Fibroblast of the conjunctiva (primary cell): ENCODE measurements at regions not wholly inside any gene's neighbourhood (a gene's known extent, or its start where the extent isn't known, plus 50 kb on each side); places are given as distances from the start of the nearest gene placed in this dataset.

Experiments
- DNase-seq: peaks from one replicate; pipeline ENCODE4 v3.0.0-alpha.2; 2010; ENCODE audit warnings: low read depth

GRCh38 chr11:11039208-11039965 is 181.5 kb upstream of the ZBED5 start:
- peak; percentile 8 for DNase-seq

GRCh38 chr11:11038782-11039181 is 180.9 kb upstream of the ZBED5 start:
- DNase-seq: no peak

DNA sequence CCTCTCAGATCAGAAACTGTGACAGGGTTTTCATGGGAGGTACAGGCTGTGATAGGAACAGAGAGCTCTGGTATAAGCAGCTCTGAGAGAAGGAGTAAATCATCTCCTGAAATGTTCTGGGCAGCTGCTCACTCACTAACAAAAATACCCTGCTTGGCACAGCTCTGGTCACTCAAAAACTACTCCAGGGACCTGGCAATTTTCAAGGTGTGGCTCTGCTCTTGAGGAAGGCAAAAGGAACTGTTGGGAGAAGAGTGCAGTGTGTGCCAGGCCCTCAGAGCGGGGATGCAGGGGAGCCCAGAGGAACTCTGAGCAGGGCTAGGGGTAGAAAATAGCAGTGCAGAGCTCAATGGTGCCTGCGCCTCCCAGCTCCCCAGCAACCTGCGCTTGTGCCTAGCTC is 180.5 kb upstream of the ZBED5 start:
- DNase-seq: no peak

GRCh38 chr11:11036848-11037732 is 179.2 kb upstream of the ZBED5 start:
- peak; percentile 64 for DNase-seq

DNA sequence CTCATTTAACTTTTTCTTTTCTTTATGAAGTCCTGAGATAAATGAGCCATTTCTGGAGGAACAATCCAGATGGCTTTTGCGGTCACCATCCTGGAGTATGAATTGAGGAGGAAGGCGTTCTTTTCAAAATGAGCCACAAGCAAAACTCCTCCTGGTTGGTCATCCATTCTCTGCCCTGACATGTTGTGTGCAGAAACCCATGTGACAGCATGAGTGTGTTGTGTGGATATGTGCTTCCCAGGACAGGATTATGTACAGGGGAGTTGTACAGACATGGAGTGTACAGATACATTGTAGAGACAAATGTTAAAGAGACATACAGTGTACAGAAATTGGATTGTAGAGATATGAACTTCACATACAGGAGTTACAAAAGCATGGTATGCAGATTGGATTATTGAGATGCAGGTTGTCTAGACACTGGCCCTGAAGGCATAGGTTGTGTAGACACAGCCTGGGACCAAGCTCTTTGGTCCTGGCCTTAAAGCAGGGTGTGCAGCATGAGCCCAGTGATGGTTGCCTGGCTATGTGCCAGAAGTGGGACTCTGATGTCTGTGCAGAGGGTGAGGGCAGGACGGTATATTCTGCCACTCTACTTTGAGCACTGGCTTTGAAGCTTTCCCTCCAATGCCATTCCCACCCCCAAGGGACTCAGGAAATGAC is 178.5 kb upstream of the ZBED5 start:
- DNase-seq: no peak

DNA sequence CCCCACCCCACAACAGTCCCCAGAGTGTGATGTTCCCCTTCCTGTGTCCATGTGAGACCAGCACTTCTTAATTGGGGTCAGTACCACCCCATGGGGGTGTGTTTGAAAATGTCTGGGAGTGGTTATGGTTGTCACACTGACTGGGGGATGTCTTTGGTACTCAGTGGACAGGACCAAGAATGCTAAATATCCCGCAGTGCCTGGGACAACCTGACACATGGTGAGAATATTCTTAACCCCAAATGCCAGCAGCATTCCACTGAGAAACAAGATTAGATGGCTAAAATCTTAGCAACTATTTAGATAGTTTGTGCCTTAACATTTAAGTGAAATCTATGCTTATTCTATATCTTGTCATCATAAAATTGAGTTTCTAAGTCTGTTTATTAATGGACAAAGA is 177.5 kb upstream of the ZBED5 start:
- DNase-seq: no peak

GRCh38 chr11:11034476-11034875 is 176.6 kb upstream of the ZBED5 start:
- no peak for DNase-seq

GRCh38 chr11:11032066-11032465 is 174.2 kb upstream of the ZBED5 start:
- DNase-seq: no peak

DNA sequence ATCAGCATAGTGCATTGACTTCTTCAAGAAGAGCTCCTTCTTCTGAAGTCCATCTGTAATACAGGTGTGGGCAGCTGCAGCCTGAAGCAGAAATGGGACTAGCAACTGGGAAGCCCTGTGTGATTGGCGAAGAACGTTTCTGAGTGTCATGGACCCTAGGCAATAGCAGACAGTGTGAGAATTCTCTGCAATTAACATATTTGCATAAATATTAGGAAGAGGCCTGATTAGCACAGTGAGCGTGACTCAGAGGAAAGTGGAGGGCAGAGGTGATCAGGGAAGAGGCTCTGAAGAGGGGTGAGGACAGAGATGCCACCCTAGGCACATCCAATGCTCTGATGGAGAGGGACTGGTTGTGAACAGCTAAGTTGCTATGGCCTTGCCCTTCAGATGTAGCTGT is 171.2 kb upstream of the ZBED5 start:
- no peak for DNase-seq

DNA sequence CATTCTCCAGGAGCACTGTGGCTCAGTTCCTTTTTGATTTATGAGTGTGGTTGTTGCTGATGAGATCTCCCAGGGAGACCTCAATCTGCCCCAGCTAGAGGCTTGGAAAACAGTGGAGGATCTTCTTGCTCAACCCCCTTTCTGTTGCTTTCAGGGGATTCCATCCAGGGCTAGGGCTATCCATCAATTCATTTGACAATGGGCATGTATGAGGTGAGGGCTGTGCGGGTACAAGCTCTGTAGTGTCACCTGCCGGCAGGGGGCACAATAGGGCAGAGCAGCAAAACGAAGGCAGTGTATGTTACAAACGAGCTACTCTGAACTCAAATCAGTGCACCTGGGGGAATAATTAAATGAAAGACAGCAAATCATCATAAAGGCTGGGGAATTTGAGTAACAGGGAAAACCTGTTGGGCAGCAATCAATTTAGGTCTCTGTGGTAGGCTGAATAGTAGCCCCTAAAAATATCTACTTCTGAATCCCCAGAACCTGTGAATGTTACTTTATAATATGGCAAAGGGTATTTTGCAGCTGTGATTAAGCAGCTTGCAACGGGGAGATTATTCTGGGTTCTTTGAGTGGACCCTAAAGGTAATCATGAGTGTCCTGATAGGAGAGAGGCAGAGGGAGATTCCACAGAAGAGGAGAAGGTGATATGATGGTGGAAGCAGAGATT is 170.3 kb upstream of the ZBED5 start:
- DNase-seq: peak; percentile 38

GRCh38 chr11:11027288-11027687 is 169.4 kb upstream of the ZBED5 start:
- no peak for DNase-seq

GRCh38 chr11:11025087-11025486 is 167.2 kb upstream of the ZBED5 start:
- DNase-seq: no peak

DNA sequence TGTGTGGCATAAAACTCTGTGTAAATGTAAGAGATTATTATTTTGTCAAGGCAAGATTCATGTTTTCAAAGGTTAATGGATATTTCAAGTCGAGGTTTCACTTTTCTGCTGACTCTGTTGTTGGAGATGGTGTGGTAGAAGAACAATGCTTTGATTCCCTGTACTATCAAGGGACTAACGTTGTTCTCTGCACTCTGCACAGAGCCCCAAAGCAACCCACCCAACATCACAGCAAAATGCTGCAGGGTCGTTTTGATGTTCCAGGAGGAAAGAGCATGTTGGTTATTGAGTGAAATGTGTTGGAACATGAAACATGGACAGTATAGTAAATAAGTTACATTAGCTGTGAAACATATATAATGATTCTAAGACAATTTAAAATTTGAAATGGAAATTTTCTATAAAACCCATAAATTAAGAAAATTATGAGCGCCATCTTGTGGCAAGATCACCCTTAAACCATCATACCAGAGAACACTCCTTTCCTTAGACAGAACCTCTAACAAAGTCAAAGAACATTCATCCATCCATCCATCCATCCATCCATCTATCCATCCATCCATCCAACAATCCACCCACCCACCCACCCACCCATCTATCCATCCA is 164.4 kb upstream of the ZBED5 start:
- no peak for DNase-seq

GRCh38 chr11:11021563-11021962 is 163.7 kb upstream of the ZBED5 start:
- DNase-seq: no peak

DNA sequence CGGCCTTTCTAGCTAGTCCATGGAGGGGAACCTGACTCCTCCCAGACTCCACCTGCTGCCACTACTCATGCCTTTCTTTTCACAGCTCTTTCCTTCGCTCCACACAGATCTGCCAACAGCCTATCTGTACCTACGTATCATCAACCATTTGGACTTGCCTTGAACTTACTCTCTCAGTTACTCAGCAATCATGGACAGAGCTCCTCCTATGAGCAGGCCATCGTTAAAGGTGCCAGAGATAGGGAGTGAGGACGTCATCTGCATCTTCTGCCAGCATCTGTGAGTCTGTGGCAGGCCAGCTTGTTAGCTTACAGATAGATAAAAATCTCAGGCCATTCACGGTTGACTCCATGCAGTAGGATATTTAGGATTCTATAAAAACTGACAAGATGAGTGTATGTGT is 162.9 kb upstream of the ZBED5 start:
- DNase-seq: no peak

- DNase-seq: no peak
Observed at GRCh38 chr11:11020219-11020726, 162.4 kb upstream of the ZBED5 start.

DNA sequence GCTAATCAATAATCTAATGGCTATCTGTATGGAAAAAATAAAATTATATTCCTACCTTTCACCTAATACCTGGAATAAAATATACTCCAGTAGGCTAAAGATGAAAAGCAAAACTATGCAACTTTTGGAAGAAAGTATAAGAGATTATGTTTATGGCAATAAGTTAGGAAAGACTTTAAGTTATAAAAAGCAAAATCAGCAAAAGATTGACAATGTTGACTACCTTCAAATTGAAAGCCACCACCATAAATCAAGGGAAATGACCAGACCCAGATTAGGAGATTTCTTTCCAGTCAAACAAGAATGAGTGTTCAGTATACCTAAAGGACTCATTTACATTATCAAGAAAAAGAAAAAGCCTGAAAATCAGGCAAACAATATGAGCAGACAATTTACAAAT is 159.1 kb upstream of the ZBED5 start:
- no peak for DNase-seq

DNA sequence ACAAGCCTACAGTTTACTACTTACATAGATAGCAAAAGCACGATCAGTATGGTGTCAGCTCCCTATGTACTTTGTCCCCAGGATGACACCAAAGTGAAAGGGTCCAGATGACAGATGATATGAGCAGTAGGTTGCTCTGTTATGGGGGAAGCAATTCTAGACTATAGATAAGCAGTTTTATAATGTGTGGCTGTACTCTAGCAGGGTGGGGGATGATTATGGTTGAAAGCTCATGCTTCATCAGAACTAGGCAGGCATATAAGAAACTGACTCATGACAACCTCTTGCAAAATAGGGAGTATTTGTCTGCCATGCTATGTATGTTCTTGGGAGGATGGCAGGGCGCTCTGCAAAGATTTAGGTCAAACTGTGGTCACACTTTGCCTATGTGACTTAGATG is 158.2 kb upstream of the ZBED5 start:
- no peak for DNase-seq

DNA sequence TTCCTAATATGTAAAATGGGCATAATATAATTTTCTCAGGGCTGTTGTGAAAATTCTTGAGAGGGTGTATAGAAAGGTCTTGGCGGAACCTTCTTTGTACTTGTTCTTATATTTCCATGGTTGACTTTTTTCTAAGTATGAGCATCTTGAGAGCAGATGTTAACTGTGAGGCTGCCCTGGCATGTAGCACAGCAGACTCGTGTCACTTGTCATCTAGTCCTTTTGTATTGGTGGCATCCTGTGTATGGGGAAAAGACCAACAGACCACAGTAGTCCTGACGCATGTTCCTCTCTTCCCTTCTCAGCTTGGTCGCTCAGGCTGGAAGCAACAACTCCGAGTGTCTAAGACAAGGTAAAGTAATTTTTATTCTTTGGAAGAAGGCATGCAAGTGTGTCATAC is 153.8 kb upstream of the ZBED5 start:
- no peak for DNase-seq

- DNase-seq: no peak
Observed at GRCh38 chr11:11010624-11011127, 152.8 kb upstream of the ZBED5 start.

DNA sequence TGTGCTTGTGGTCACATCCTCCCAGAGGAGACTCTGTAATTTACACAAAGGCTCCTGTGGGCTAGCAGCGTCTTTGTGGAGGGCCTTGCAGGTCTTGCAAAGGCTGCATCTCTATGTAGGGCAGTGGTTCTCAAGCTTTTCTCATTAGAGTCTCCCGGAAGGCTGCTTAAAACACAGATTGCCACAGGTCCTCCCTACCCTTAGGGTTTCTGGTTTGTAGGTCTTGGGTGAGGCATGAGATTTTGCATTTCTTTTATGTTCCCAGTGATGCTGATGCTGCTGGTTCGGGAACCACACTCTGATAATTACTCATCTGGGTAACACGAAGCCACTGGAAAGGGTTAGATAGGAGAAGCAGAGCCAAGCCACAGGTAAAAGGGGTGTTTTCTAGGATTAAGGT is 151.3 kb upstream of the ZBED5 start:
- DNase-seq: no peak
